Endodermal cell (in vitro differentiated cells): ENCODE measurements at regions not wholly inside any gene's neighbourhood (a gene's known extent, or its start where the extent isn't known, plus 50 kb on each side); places are given as distances from the start of the nearest gene placed in this dataset.

Experiments
- DNase-seq: peaks from one replicate; pipeline ENCODE4 v3.0.0-alpha.2; 2017
- H3K27ac ChIP-seq: 2 replicates; pipeline ENCODE4 v1.5.1; 2013; ENCODE audit warnings: mild to moderate bottlenecking, low read depth, low read length, moderate library complexity
- H3K27me3 ChIP-seq: 2 replicates; pipeline ENCODE4 v1.6.1; 2013; ENCODE audit warnings: mild to moderate bottlenecking, low read length, moderate library complexity; ENCODE audit not compliant: insufficient read depth, control insufficient read depth, poor library complexity, severe bottlenecking
- H3K36me3 ChIP-seq: 2 replicates; pipeline ENCODE4 v1.7.0; 2013; ENCODE audit warnings: mild to moderate bottlenecking, low read length, moderate library complexity; ENCODE audit not compliant: control insufficient read depth, insufficient read depth
- H3K4me1 ChIP-seq: one replicate; pipeline ENCODE4 v1.7.0; 2013; ENCODE audit warnings: low read length; ENCODE audit not compliant: control insufficient read depth, insufficient read depth
- H3K4me3 ChIP-seq: 2 replicates; pipeline ENCODE4 v1.5.1; 2013; ENCODE audit warnings: mild to moderate bottlenecking, low read length, moderate library complexity
- H3K9ac ChIP-seq: 2 replicates; pipeline ENCODE4 v1.6.1; 2013; ENCODE audit warnings: mild to moderate bottlenecking, low read length, moderate library complexity; ENCODE audit not compliant: poor library complexity, severe bottlenecking; ENCODE audit errors: extremely low read depth
- H3K9me3 ChIP-seq: 2 replicates; pipeline ENCODE4 v1.6.1; 2013; ENCODE audit warnings: mild to moderate bottlenecking, low read length, moderate library complexity; ENCODE audit not compliant: control insufficient read depth
- H3K27ac Mint-ChIP-seq: 2 replicates; pipeline ENCODE4 v1.8.0; 2020; ENCODE audit warnings: mixed read lengths
- H3K27me3 Mint-ChIP-seq: 2 replicates; pipeline ENCODE4 v1.8.0; 2021; ENCODE audit warnings: mild to moderate bottlenecking, mixed read lengths; ENCODE audit not compliant: insufficient read depth
- H3K36me3 Mint-ChIP-seq: 2 replicates; pipeline ENCODE4 v1.8.0; 2020; ENCODE audit warnings: low read depth, mixed read lengths
- H3K4me1 Mint-ChIP-seq: 2 replicates; pipeline ENCODE4 v1.8.0; 2020; ENCODE audit warnings: mixed read lengths
- H3K4me3 Mint-ChIP-seq: 2 replicates; pipeline ENCODE4 v1.8.0; 2020; ENCODE audit warnings: mild to moderate bottlenecking, moderate library complexity, mixed read lengths
- H3K9me3 Mint-ChIP-seq: 2 replicates; pipeline ENCODE4 v1.8.0; 2020; ENCODE audit warnings: mild to moderate bottlenecking, mixed read lengths
- CTCF ChIP-seq: fragments of 200-600 bp; sonication (generic); conservative IDR thresholded peaks from 2 replicates; pipeline ENCODE4 v1.5.0; 2021; ENCODE audit warnings: antibody characterized with exemption, mild to moderate bottlenecking
- WGBS, 2 experiments: methylation state at CpG; one replicate each; pipeline versions ENCODE4 v1.1.5 to v1.1.7; 2013; ENCODE audit warnings: missing lambda C conversion rate in 2 of 2, mixed read lengths in 1 of 2; ENCODE audit not compliant: insufficient coverage in 1 of 2, insufficient read length in 1 of 2; 5-methylcytosine and 5-hydroxymethylcytosine counted together

DNA sequence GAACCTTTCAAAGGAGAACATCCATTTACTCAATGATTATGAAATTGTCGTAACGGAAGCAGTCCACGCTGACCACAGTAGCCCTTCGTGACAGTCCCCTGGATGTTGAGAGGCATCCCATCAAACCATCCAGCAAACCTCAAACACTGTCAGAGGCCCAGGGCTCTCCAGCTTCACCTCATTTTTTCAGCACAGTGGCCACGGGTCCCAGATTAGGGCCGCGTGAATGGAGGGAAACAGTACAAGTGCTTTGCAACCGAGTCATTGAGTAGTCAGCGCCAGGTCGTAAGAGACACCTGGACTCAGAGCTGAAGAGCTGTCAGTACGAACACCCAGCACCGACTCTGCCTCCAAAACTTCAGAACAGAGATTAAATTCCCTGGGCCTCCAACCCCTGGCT is 552.5 kb upstream of the SALL3 start:
- H3K27me3 ChIP-seq: no peaks in the 10 kb centered on the region
- H3K27me3 Mint-ChIP-seq: no peaks in the 10 kb centered on the region
- no peak for TF ChIP-seq CTCF
- H3K9me3 ChIP-seq: no peaks in the 10 kb centered on the region
- H3K36me3 Mint-ChIP-seq: no peaks in the 10 kb centered on the region
- no peak overlapping the region for H3K4me3 ChIP-seq
- no peak overlapping the region for H3K27ac Mint-ChIP-seq
- H3K4me1 ChIP-seq: no peaks in the 10 kb centered on the region
- H3K4me3 Mint-ChIP-seq: no peak overlapping the region
- peak; percentile 13 for DNase-seq
- no peak overlapping the region for H3K27ac ChIP-seq
- H3K9me3 Mint-ChIP-seq: no peaks in the 10 kb centered on the region
- H3K4me1 Mint-ChIP-seq: no peaks in the 10 kb centered on the region
- WGBS, 2 experiments: 94 to 98% methylated on average over 9 to 12 of the region's 12 CpGs
- H3K36me3 ChIP-seq: no peaks in the 10 kb centered on the region
- no peak overlapping the region for H3K9ac ChIP-seq

GRCh38 chr18:78429127-78430108 is 550.2 kb upstream of the SALL3 start:
- 93 to 96% methylated on average over 20 to 54 of the region's 54 CpGs for WGBS, 2 experiments
- H3K27me3 Mint-ChIP-seq: no peaks in the 10 kb centered on the region

GRCh38 chr18:78430131-78430758 is 549.4 kb upstream of the SALL3 start:
- H3K4me3 ChIP-seq: no peak overlapping the region
- WGBS, 2 experiments: 89 to 95% methylated on average over 11 to 28 of the region's 28 CpGs
- no peaks in the 10 kb centered on the region for H3K27me3 ChIP-seq
- no peaks in the 10 kb centered on the region for H3K4me1 ChIP-seq
- H3K9ac ChIP-seq: no peak overlapping the region
- Mint-ChIP-seq H3K4me3 (no peak overlapping the region), H3K27ac (no peak overlapping the region), H3K9me3 (no peaks in the 10 kb centered on the region), H3K36me3 (no peaks in the 10 kb centered on the region), H3K4me1 (no peaks in the 10 kb centered on the region), H3K27me3 (no peaks in the 10 kb centered on the region)
- H3K36me3 ChIP-seq: no peaks in the 10 kb centered on the region
- peak; percentile 36 for DNase-seq
- no peak overlapping the region for H3K27ac ChIP-seq
- TF ChIP-seq CTCF: no peak
- no peaks in the 10 kb centered on the region for H3K9me3 ChIP-seq

More at GRCh38 chr18:78429127-78430108, 550.2 kb upstream of the SALL3 start:
- Mint-ChIP-seq H3K9me3 (no peaks in the 10 kb centered on the region), H3K4me1 (no peaks in the 10 kb centered on the region), H3K4me3 (no peak overlapping the region), H3K27ac (no peak overlapping the region), H3K36me3 (no peaks in the 10 kb centered on the region)
- no peak overlapping the region for H3K4me3 ChIP-seq
- no peaks in the 10 kb centered on the region for H3K9me3 ChIP-seq
- TF ChIP-seq CTCF: no peak
- no peaks in the 10 kb centered on the region for H3K4me1 ChIP-seq
- H3K27me3 ChIP-seq: no peaks in the 10 kb centered on the region
- no peak overlapping the region for H3K9ac ChIP-seq
- peak; percentile 17 for DNase-seq
- H3K27ac ChIP-seq: no peak overlapping the region
- H3K36me3 ChIP-seq: no peaks in the 10 kb centered on the region
